Lung (tissue), 11 donors: ENCODE measurements at regions not wholly inside any gene's neighbourhood (a gene's known extent, or its start where the extent isn't known, plus 50 kb on each side); places are given as distances from the start of the nearest gene placed in this dataset.

Experiments
- ATAC-seq: fragments of 200-7000 bp; cut with Tn5 transposase; one replicate; pipeline ENCODE4 v1.9.1; 2020; ENCODE audit warnings: moderate number of reproducible peaks; ENCODE audit not compliant: insufficient read depth, low FRiP score
- DNase-seq, 3 donors: peaks; one replicate each; pipeline ENCODE4 v3.0.0-alpha.2; 2013 to 2017
- H3K27ac ChIP-seq, 2 donors: one replicate each; pipeline ENCODE4 v1.5.1; 2013; ENCODE audit warnings: mild to moderate bottlenecking in 2 of 2, moderate library complexity in 2 of 2, control low read depth in 1 of 2, inconsistent platforms in 1 of 2, low read depth in 1 of 2, low read length in 1 of 2
- H3K27me3 ChIP-seq, 3 donors: one replicate each; pipeline ENCODE4 v1.5.1; 2013; ENCODE audit warnings: low read length in 2 of 3; ENCODE audit not compliant: control insufficient read depth in 3 of 3, insufficient read depth in 3 of 3
- H3K36me3 ChIP-seq, 4 donors: one replicate each; pipeline ENCODE4 v1.5.1; 2013; ENCODE audit warnings: low read length in 4 of 4, mild to moderate bottlenecking in 1 of 4, moderate library complexity in 1 of 4; ENCODE audit not compliant: control insufficient read depth in 4 of 4, insufficient read depth in 4 of 4
- H3K4me1 ChIP-seq, 5 donors: one replicate each; pipeline ENCODE4 v1.5.1; 2013; ENCODE audit warnings: low read length in 5 of 5, mild to moderate bottlenecking in 2 of 5, moderate library complexity in 1 of 5; ENCODE audit not compliant: control insufficient read depth in 5 of 5, insufficient read depth in 5 of 5
- H3K4me3 ChIP-seq: one replicate; pipeline ENCODE4 v1.5.1; 2013; ENCODE audit warnings: mild to moderate bottlenecking, control low read depth, moderate library complexity
- H3K9ac ChIP-seq, 2 donors: one replicate each; pipeline ENCODE4 v1.5.1; 2013; ENCODE audit warnings: low read length in 2 of 2, control low read depth in 1 of 2; ENCODE audit not compliant: insufficient read depth in 1 of 2
- H3K9me3 ChIP-seq, 4 donors: one replicate each; pipeline ENCODE4 v1.5.1; 2013; ENCODE audit warnings: low read length in 3 of 4, mild to moderate bottlenecking in 1 of 4, moderate library complexity in 1 of 4; ENCODE audit not compliant: control insufficient read depth in 4 of 4, insufficient read depth in 3 of 4
- CTCF ChIP-seq: IDR thresholded peaks from 2 replicates; pipeline ENCODE4 v1.5.1; 2012; ENCODE audit warnings: mild to moderate bottlenecking; ENCODE audit errors: control extremely low read depth, extremely low read depth
- WGBS, 2 donors: extraction: QIAGEN DNeasy Blood & Tissue Kit; methylation state at CpG; one replicate each; pipeline ENCODE4 v1.1.7; 2013; 5-methylcytosine and 5-hydroxymethylcytosine counted together
- donor health status: control.
- donor health status: control.
- donor health status: Bipolar disorder and iron deficiency.
- donor health status: healthy.
- donor health status: DM: yes; HTN: yes; CAD: no.

- no peak for TF ChIP-seq CTCF
- ATAC-seq: no peak
- Histone ChIP-seq H3K27me3 (no peaks in the 10 kb centered on the region), H3K9me3 (no peaks in the 10 kb centered on the region), H3K36me3 (no peaks in the 10 kb centered on the region), H3K4me1 (peaks cover 0 to 1% (median 0%) of the 10 kb centered on the region in 5 donors), H3K9ac (no peak overlapping the region), H3K4me3 (no peak overlapping the region), H3K27ac (no peak overlapping the region)
- WGBS, 2 donors: 88 to 91% methylated on average over 11 of the region's 11 CpGs
- DNase-seq: no peak
Measured at GRCh38 chr1:232369451-232370296, 260.3 kb downstream of the SIPA1L2 start.

- DNase-seq (no peak), ATAC-seq (no peak)
- no peak overlapping the region for H3K27ac ChIP-seq
Measured at GRCh38 chr1:232368821-232369321, 261.1 kb downstream of the SIPA1L2 start.

GRCh38 chr1:232367293-232367692 lies 262.6 kb downstream of the SIPA1L2 start:
- Histone ChIP-seq H3K9me3 (no peaks in the 10 kb centered on the region), H3K4me3 (no peak overlapping the region), H3K27ac (no peak overlapping the region), H3K4me1 (no peaks in the 10 kb centered on the region), H3K9ac (no peak overlapping the region), H3K27me3 (no peaks in the 10 kb centered on the region), H3K36me3 (no peaks in the 10 kb centered on the region)
- no peak for TF ChIP-seq CTCF
- ATAC-seq: no peak
- 74 to 82% methylated on average over 4 of the region's 4 CpGs for WGBS, 2 donors
- DNase-seq: no peak

More at GRCh38 chr1:232368821-232369321, 261.1 kb downstream of the SIPA1L2 start:
- 93 to 94% methylated on average over 2 of the region's 2 CpGs for WGBS, 2 donors
- no peak overlapping the region for H3K4me3 ChIP-seq
- H3K9ac ChIP-seq: no peak overlapping the region
- no peaks in the 10 kb centered on the region for H3K9me3 ChIP-seq
- no peak for TF ChIP-seq CTCF
- no peaks in the 10 kb centered on the region for H3K27me3 ChIP-seq
- no peaks in the 10 kb centered on the region for H3K36me3 ChIP-seq
- peaks cover 0 to 1% (median 0%) of the 10 kb centered on the region in 5 donors for H3K4me1 ChIP-seq
